Keratinocyte (primary cell): ENCODE measurements at regions not wholly inside any gene's neighbourhood (a gene's known extent, or its start where the extent isn't known, plus 50 kb on each side); places are given as distances from the start of the nearest gene placed in this dataset.

Source experiments
- CTCF ChIP-seq, 3 experiments: IDR thresholded peaks in 1 of 3; conservative IDR thresholded peaks in 1 of 3; optimal IDR thresholded peaks in 1 of 3; 2 replicates in 2 of 3; 3 replicates in 1 of 3; pipeline versions ENCODE3 to v1.5.1; 2011; ENCODE audit warnings: low read length in 3 of 3, mild to moderate bottlenecking in 3 of 3, moderate library complexity in 2 of 3, control low read depth in 1 of 3, inconsistent platforms in 1 of 3; ENCODE audit not compliant: insufficient read depth in 2 of 3; ENCODE audit errors: extremely low read depth in 1 of 3
- EZH2 ChIP-seq: IDR thresholded peaks from one replicate; pipeline ENCODE4 v1.6.1; 2012; ENCODE audit warnings: inconsistent platforms, mild to moderate bottlenecking, low read length, moderate library complexity

GRCh38 chr3:187805774-187806173, 60.5 kb upstream of the BCL6 start:
- TF ChIP-seq CTCF (optimal IDR thresholded peaks at IDR 0.05 in 1 of 3, IDR thresholded peaks at IDR 0.05 in 1 of 3, conservative IDR thresholded peaks at IDR 0.05 in 1 of 3; ENCODE audit: extremely low read depth in 1 of 3, insufficient read depth in 2 of 3, low read length in 3 of 3) (no peak), EZH2 (no peak)
